Mesothelial cell of epicardium (in vitro differentiated cells): ENCODE measurements at regions not wholly inside any gene's neighbourhood (a gene's known extent, or its start where the extent isn't known, plus 50 kb on each side); places are given as distances from the start of the nearest gene placed in this dataset.

Source experiments
- DNase-seq, 2 experiments: peaks; one replicate each; pipeline ENCODE4 v3.0.0; 2021; ENCODE audit warnings: low spot score in 2 of 2; ENCODE audit not compliant: unreplicated experiment in 2 of 2
- H3K27ac Mint-ChIP-seq: 2 replicates; pipeline ENCODE4 v1.8.0; 2021; ENCODE audit warnings: mixed read lengths
- H3K27me3 Mint-ChIP-seq: 2 replicates; pipeline ENCODE4 v1.8.0; 2021; ENCODE audit warnings: low read depth, mixed read lengths
- H3K36me3 Mint-ChIP-seq: 2 replicates; pipeline ENCODE4 v1.8.0; 2021; ENCODE audit warnings: mixed read lengths
- H3K4me1 Mint-ChIP-seq: 2 replicates; pipeline ENCODE4 v1.8.0; 2021; ENCODE audit warnings: mixed read lengths
- H3K4me3 Mint-ChIP-seq: 2 replicates; pipeline ENCODE4 v1.8.0; 2021; ENCODE audit warnings: mild to moderate bottlenecking, moderate library complexity, mixed read lengths
- H3K9me3 Mint-ChIP-seq: 2 replicates; pipeline ENCODE4 v1.8.0; 2021; ENCODE audit warnings: mixed read lengths
- TF ChIP-seq, protein P1 (sequence below): fragments of 200-600 bp; sonication (generic); IDR thresholded peaks from one replicate; pipeline ENCODE4 v1.5.0; 2021; ENCODE audit warnings: antibody characterized with exemption; ENCODE audit not compliant: unreplicated experiment

DNA sequence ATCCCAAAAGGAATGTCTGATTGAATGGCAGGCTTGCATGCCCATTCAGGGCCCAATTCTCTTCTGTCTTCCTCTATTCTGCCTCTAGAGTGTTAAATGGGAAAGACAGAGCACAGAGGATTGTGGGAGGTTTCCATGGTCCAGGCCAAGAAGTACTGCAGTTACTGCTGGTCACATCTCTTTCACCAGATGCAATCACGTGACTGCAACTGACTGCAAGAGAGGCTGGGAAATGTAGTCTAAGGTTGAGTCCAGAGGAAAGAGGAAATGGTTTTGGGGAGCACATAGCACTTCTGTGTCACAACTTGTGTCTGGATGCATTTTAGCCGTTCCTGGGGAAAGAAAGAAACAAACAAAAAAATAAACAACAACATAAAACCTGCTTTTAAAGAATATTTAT lies 336.4 kb upstream of the BTBD3 start:
- TF ChIP-seq, protein P1, sequence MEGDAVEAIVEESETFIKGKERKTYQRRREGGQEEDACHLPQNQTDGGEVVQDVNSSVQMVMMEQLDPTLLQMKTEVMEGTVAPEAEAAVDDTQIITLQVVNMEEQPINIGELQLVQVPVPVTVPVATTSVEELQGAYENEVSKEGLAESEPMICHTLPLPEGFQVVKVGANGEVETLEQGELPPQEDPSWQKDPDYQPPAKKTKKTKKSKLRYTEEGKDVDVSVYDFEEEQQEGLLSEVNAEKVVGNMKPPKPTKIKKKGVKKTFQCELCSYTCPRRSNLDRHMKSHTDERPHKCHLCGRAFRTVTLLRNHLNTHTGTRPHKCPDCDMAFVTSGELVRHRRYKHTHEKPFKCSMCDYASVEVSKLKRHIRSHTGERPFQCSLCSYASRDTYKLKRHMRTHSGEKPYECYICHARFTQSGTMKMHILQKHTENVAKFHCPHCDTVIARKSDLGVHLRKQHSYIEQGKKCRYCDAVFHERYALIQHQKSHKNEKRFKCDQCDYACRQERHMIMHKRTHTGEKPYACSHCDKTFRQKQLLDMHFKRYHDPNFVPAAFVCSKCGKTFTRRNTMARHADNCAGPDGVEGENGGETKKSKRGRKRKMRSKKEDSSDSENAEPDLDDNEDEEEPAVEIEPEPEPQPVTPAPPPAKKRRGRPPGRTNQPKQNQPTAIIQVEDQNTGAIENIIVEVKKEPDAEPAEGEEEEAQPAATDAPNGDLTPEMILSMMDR: no peak
- no peaks in the 10 kb centered on the region for H3K4me1 Mint-ChIP-seq
- H3K27me3 Mint-ChIP-seq: no peaks in the 10 kb centered on the region
- H3K36me3 Mint-ChIP-seq: no peaks in the 10 kb centered on the region
- no peak for DNase-seq
- H3K4me3 Mint-ChIP-seq: no peak overlapping the region
- no peak overlapping the region for H3K27ac Mint-ChIP-seq
- H3K9me3 Mint-ChIP-seq: peaks cover 3% of the 10 kb centered on the region

DNA sequence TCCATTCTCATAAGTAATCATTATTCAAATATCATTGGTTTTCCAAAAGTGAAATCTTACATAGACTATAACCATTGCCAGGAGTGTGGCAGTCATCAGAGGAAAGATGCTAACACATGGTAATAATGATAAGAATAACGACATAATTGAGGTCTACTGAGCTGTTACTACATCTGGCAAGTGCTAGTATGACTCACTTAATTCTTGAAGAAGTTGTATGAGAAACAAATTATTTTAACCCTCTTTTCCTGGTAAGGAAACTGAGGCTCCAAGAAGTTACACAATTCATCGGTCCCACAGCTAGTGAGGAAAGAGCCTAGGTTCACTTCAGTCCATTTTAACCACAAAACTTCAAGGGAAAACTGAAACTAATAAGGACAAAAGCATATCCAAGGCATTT lies 335.6 kb upstream of the BTBD3 start:
- Mint-ChIP-seq H3K36me3 (no peaks in the 10 kb centered on the region), H3K4me1 (no peaks in the 10 kb centered on the region), H3K4me3 (no peak overlapping the region), H3K9me3 (peaks cover 3% of the 10 kb centered on the region), H3K27me3 (no peaks in the 10 kb centered on the region), H3K27ac (no peak overlapping the region)
- TF ChIP-seq, protein P1: no peak
- no peak for DNase-seq

DNA sequence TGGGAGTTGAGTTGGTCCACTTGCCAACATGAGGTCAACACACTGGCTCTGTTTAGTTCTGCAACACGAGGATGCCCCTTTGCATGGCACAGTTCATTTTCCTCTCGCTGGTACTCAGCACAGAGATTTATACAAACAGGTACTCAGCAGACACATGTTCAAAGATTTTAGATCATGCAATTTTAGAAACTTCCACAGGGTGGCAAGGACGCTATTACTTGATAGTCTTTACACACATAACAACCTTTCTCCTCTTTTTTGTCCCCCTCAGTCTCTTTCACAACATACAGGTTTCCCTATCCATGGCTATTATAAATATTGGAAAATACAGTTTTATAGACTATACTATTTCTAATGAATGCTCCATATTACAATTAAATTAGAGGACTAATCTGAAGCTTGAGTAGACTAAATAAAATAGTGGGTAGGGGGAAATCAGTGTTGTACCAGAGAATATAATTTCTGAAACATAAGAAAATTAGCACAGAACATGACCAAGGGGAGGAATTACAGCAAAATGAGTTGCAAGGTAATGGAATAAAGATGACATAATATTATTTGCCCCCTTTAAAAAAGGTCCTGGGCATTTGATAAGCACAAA lies 331.8 kb upstream of the BTBD3 start:
- peaks cover 10% of the 10 kb centered on the region for H3K4me1 Mint-ChIP-seq
- H3K4me3 Mint-ChIP-seq: no peak overlapping the region
- H3K27me3 Mint-ChIP-seq: no peaks in the 10 kb centered on the region
- TF ChIP-seq, protein P1: peak; percentile 49
- DNase-seq: no peak
- no peaks in the 10 kb centered on the region for H3K9me3 Mint-ChIP-seq
- no peaks in the 10 kb centered on the region for H3K36me3 Mint-ChIP-seq
- H3K27ac Mint-ChIP-seq: no peak overlapping the region

DNA sequence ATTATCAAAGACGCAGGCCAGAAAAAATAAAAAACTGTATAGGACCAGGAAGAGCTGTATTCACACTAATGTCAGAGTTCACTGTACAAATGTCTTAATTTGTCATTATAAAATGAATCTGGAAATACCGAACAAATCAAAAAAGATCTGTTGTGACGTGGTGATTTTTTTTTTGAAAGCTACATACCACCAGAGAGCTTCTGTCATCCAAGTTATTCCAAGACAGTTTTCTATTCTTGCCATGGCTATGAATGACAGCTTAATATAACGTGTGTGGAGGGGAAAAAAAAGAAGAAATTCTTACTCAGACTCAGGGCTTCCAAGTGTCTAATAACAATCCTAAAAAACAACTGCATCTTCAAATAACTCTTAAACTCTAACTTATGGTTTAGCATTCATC lies 328.8 kb upstream of the BTBD3 start:
- no peak for DNase-seq
- peaks cover 17% of the 10 kb centered on the region for H3K9me3 Mint-ChIP-seq
- H3K36me3 Mint-ChIP-seq: peaks cover 2% of the 10 kb centered on the region
- no peak overlapping the region for H3K4me3 Mint-ChIP-seq
- no peak overlapping the region for H3K27ac Mint-ChIP-seq
- TF ChIP-seq, protein P1: no peak
- H3K4me1 Mint-ChIP-seq: peaks cover 10% of the 10 kb centered on the region
- H3K27me3 Mint-ChIP-seq: no peaks in the 10 kb centered on the region

DNA sequence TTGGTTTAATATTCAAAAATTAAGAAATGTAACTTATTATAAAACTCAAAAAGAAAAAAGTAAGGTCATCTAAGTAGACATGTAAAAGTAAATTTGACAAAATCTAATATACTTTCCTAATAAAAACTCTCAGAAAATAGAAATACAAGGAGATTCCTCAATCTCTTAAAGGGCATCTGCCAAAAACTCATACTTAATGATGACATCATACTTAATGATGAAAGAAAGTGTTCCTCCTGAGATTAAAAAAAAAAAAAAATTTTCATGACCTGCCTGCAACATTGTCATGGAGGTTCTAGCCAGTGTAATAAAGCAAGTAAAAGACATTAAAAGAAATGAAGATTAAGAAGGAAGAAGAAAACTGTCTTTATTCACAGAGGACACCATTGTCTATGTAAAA lies 325.7 kb upstream of the BTBD3 start:
- Mint-ChIP-seq H3K9me3 (peaks cover 17% of the 10 kb centered on the region), H3K4me1 (peaks cover 10% of the 10 kb centered on the region), H3K36me3 (peaks cover 2% of the 10 kb centered on the region), H3K27me3 (no peaks in the 10 kb centered on the region), H3K4me3 (no peak overlapping the region), H3K27ac (no peak overlapping the region)
- no peak for DNase-seq
- TF ChIP-seq, protein P1: no peak

DNA sequence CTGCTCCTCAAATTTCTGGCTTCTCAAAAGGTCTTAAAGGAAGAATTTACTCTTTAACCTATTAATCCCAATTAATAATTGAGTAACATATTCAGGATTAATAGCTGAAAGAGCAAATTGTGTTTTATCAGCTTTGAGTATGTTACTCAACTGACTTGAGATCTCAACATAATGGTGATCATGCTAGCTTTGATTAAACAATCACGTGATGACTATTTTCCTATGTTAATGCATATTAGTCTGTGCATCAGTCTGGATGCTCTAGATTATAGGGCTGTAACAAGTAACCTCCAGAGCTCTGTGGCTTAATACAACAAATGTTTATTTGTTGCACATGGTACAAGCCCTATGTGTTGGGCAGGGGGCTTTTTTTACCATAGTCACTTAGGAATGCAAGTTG lies 313.4 kb upstream of the BTBD3 start:
- DNase-seq: no peak
- no peaks in the 10 kb centered on the region for H3K4me1 Mint-ChIP-seq
- TF ChIP-seq, protein P1: no peak
- H3K27ac Mint-ChIP-seq: no peak overlapping the region
- H3K9me3 Mint-ChIP-seq: peaks cover 18% of the 10 kb centered on the region
- H3K36me3 Mint-ChIP-seq: no peaks in the 10 kb centered on the region
- no peaks in the 10 kb centered on the region for H3K27me3 Mint-ChIP-seq
- H3K4me3 Mint-ChIP-seq: no peak overlapping the region
